ENCODE measurements at regions not wholly inside any gene's neighbourhood (a gene's known extent, or its start where the extent isn't known, plus 50 kb on each side); places are given as distances from the start of the nearest gene placed in this dataset.
A peak's percentile ranks its signal among the peaks of the same experiment; 100 is the strongest.

DNA sequence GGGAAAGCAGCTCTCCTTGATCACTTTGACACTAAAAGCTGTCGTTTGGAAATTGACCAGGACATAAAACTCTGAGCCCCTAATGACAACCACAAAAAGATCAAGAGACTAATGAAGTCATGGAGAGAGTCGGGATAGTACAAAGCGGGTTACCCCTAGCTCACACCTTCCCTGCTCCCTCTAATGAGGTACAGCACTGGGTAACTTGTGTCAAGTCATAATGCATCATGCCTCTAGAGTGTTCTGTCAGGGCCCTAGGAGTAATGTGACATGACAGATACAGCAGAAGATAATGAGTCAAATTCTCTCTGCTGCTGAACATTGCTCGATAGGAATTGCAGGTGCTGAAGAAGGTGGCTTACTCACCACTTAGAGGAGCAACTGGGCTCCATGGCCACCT is 130.7 kb downstream of the AQP4 start:
- Mint-ChIP-seq H3K4me3 (ENCODE audit: low read depth) (no peak overlapping the region), H3K9me3 (no peaks in the 10 kb centered on the region)

DNA sequence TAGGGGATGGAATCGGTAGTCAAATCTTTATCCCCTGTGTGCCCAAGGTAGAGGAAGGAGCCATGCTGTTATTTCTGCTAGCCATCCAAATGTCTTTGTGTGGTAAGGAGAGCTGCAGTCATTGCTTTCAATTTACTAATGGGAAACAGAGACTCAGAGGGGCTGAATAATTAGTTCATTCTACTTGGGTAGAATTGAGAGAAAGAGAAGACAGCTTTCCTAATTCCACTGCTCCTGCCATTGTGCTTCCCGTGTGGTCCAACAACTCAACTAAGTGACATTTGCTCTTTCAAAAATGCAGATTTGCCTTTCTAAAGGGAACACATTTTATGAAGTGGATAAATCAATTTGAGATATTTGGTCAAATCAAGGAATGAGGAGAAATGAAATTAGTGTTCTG is 136.1 kb downstream of the AQP4 start:
- Mint-ChIP-seq H3K27ac (no peak overlapping the region), H3K9me3 (no peaks in the 10 kb centered on the region), H3K4me3 (ENCODE audit: low read depth) (no peak overlapping the region), H3K4me1 (ENCODE audit: low read depth) (peaks cover 5% of the 10 kb centered on the region), H3K27me3 (ENCODE audit: low read depth) (peaks cover 35% of the 10 kb centered on the region), H3K36me3 (ENCODE audit: low read depth) (no peaks in the 10 kb centered on the region)
- no peak for DNase-seq (ENCODE audit: low spot score)
- intact Hi-C loops (cut with micrococcal nuclease), result no loop called here

More for the DNA sequence above, 130.7 kb downstream of the AQP4 start:
- Mint-ChIP-seq H3K27ac (no peak overlapping the region), H3K27me3 (ENCODE audit: low read depth) (peaks cover 2% of the 10 kb centered on the region), H3K4me1 (ENCODE audit: low read depth) (peaks cover 11% of the 10 kb centered on the region), H3K36me3 (ENCODE audit: low read depth) (no peaks in the 10 kb centered on the region)
- intact Hi-C loops (cut with micrococcal nuclease), result no loop called here
- no peak for DNase-seq (ENCODE audit: low spot score)

DNA sequence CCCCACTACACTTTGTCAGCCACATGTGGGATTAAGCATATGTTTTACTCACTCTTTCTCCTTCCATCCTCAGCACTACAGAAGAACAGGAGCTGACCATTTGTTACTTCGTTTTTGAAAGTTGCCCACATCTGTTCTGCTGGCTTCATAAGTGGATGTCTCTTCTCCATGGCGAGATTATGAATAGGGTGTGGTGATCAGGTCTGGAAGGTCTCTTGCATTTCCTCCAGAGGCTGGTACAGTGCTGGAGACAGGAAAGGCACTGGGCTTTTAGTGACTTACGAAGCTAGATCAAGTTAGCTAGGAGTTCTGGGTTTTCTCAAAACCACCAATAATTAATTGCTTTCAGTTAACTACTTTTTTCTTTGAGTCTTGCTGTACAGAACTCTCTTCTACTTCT is 136.5 kb downstream of the AQP4 start:
- Mint-ChIP-seq H3K9me3 (no peaks in the 10 kb centered on the region), H3K27me3 (ENCODE audit: low read depth) (peaks cover 38% of the 10 kb centered on the region), H3K27ac (no peak overlapping the region), H3K4me1 (ENCODE audit: low read depth) (peaks cover 2% of the 10 kb centered on the region), H3K4me3 (ENCODE audit: low read depth) (no peak overlapping the region), H3K36me3 (ENCODE audit: low read depth) (no peaks in the 10 kb centered on the region)
- intact Hi-C loops (cut with micrococcal nuclease), result no loop called here
- DNase-seq (ENCODE audit: low spot score), result no peak

DNA sequence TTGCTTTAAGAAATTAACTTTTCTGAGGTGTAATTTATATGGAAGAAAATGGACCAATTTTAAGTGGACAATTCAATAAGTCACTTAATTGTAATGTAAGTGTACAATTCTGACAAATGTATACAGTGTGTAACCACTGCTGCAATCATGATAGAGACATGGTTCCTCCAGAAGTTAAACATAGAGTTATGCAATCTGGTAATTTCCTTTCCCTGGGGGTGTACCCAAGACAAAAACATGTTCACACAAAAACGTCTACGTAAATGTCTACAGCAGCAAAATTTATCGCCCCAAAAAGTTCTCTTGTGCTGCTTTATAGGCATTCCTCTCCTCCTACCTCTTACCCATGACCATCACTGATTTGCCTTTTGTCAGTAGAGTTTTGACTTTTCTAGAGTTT is 141.5 kb downstream of the AQP4 start:
- peaks cover 47% of the 10 kb centered on the region for H3K27me3 Mint-ChIP-seq (ENCODE audit: low read depth)
- DNase-seq (ENCODE audit: low spot score), result no peak
- intact Hi-C loops (cut with micrococcal nuclease), result no loop called here
- H3K4me3 Mint-ChIP-seq (ENCODE audit: low read depth), result no peak overlapping the region
- H3K9me3 Mint-ChIP-seq, result no peaks in the 10 kb centered on the region
- H3K27ac Mint-ChIP-seq, result no peak overlapping the region
- H3K36me3 Mint-ChIP-seq (ENCODE audit: low read depth), result no peaks in the 10 kb centered on the region
- H3K4me1 Mint-ChIP-seq (ENCODE audit: low read depth), result no peaks in the 10 kb centered on the region

DNA sequence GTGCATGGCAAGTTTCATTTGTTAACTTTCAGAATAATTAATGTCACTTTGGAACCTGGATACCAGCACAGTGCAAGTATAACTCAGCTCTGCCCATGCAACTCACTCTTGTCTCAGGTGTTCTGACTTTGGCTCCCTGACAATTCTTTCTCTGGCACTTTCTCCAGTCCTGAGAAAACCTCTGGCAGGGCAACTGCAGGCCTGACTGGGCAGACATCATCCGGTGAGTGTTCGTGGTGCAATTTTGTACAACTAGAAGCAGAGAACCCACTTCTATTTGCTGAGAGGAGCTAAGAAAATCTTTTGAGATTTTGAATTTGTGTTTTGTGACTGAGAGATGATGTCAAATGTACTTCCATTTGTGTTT is 143.0 kb downstream of the AQP4 start:
- no peak overlapping the region for H3K27ac Mint-ChIP-seq
- no peak overlapping the region for H3K4me3 Mint-ChIP-seq (ENCODE audit: low read depth)
- H3K27me3 Mint-ChIP-seq (ENCODE audit: low read depth), result peaks cover 39% of the 10 kb centered on the region
- no peaks in the 10 kb centered on the region for H3K9me3 Mint-ChIP-seq
- DNase-seq (ENCODE audit: low spot score), result no peak
- intact Hi-C loops (cut with micrococcal nuclease), result no loop called here
- no peaks in the 10 kb centered on the region for H3K36me3 Mint-ChIP-seq (ENCODE audit: low read depth)
- no peaks in the 10 kb centered on the region for H3K4me1 Mint-ChIP-seq (ENCODE audit: low read depth)

DNA sequence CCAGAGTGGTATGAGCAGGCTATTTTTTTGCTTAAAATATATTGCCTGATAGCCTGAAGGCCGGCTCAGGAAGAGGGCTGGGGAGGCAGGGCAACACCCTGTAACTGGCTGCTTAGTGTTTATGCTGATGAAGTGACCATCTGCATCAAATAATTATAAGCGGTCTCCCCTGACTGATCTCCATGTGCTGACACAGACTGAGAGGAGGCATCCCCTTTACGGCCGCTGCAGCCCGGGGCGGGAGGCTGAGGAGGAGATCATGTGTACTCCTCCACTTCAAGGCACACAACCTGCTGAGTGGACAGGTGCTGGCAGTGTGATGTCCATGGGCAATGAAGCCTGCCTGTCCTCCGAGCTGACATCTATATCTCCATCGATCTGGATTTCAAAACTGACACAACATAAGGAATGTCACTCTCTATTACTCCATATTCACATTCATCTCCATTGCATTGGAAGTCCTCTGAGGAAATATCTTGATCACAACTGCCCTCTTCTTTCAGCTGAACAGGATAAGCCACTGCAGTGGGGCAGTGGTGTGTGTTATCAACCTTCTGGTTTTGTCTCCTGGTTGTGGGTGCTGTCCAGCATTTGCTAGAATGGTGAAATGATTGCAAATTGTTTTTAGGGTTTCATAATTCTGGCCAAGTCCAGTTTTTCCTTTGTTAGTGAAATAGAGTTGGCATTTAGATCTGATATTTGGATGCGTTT is 143.5 kb downstream of the AQP4 start:
- no peaks in the 10 kb centered on the region for H3K36me3 Mint-ChIP-seq (ENCODE audit: low read depth)
- no peaks in the 10 kb centered on the region for H3K9me3 Mint-ChIP-seq
- DNase-seq (ENCODE audit: low spot score), result no peak
- H3K4me1 Mint-ChIP-seq (ENCODE audit: low read depth), result no peaks in the 10 kb centered on the region
- peaks cover 34% of the 10 kb centered on the region for H3K27me3 Mint-ChIP-seq (ENCODE audit: low read depth)
- intact Hi-C loops (cut with micrococcal nuclease), result no loop called here
- H3K27ac Mint-ChIP-seq, result no peak overlapping the region
- H3K4me3 Mint-ChIP-seq (ENCODE audit: low read depth), result no peak overlapping the region

DNA sequence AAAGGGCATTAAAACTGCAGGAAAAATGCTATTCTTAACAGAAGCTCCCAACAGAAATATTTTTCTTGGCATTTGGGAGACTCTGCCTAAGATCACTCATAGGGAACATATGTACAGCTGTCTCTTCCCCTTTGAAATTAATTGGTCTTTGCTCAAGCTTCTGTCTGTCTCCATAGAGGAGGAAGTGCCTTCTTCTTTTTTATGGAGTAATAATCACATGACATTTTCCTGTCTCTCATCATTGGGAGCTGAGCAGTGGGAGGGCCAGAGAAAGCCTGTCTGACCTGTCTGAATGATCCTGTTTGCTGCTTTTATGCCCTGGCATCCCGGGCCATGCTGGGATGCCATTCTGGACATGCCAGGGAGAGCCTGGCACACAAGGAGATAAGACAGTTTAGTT is 145.6 kb downstream of the AQP4 start:
- DNase-seq (ENCODE audit: low spot score), result no peak
- Mint-ChIP-seq H3K4me1 (ENCODE audit: low read depth) (peaks cover 5% of the 10 kb centered on the region), H3K36me3 (ENCODE audit: low read depth) (no peaks in the 10 kb centered on the region), H3K27me3 (ENCODE audit: low read depth) (peaks cover 23% of the 10 kb centered on the region), H3K4me3 (ENCODE audit: low read depth) (no peak overlapping the region), H3K27ac (no peak overlapping the region), H3K9me3 (no peaks in the 10 kb centered on the region)
- intact Hi-C loops (cut with micrococcal nuclease), result no loop called here

DNA sequence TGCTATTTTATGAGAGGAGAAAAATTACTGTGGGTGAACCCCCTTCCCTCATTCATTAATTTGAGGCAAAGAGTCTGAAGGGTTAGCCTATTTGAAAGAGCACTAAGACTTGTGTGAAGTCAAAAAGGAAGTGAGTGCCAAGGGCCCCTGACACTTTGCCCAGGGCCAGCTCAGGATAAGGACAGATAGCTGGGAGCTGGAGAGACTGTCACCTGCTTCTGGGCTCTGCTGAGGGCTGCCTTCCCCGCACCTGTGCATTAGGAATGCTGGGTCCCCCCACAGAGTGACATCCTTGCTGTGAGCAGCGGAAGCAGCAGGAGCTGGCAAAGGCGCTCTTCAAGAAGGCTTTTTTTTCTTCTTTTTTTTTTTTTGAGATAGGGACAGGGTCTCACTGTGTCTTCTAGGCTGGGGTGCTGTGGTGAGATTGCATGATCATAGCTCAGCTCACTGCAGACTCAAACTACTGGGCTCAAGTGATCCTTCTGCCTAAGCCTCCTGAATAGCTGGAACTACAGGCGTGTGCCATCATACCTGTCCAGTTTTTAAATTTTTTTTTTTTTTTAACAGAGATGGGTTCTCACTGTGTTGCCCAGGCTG is 148.3 kb downstream of the AQP4 start:
- Mint-ChIP-seq H3K4me1 (ENCODE audit: low read depth) (peaks cover 22% of the 10 kb centered on the region), H3K27ac (no peak overlapping the region), H3K9me3 (peaks cover 11% of the 10 kb centered on the region), H3K4me3 (ENCODE audit: low read depth) (no peak overlapping the region), H3K27me3 (ENCODE audit: low read depth) (peaks cover 16% of the 10 kb centered on the region), H3K36me3 (ENCODE audit: low read depth) (peaks cover 11% of the 10 kb centered on the region)
- intact Hi-C loops (cut with micrococcal nuclease), result no loop called here
- no peak for DNase-seq (ENCODE audit: low spot score)

DNA sequence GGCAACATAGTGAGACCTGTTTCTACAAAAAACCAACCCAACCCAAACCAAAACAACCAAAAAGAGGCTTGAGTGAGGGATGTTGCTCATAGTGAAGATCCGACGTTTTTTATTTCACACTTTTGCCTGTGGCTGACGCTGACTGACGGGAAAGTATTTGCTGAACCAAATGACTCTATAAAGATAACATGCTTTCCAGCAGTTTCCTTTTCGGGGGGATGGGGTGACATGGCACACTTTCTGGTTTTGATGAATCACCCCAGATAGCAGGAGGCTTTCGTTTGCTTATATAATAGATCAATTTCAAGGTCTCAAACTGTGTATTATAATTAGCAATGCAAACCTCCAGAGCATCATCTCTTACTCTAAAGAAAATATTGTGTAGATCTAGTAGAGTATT is 150.8 kb downstream of the AQP4 start:
- intact Hi-C loops (cut with micrococcal nuclease), result loop anchor here (5.0 kb wide), 2 partner anchors 257 to 663 kb away; no protein-coding TSS in a partner anchor
- Mint-ChIP-seq H3K36me3 (ENCODE audit: low read depth) (peaks cover 12% of the 10 kb centered on the region), H3K9me3 (peaks cover 11% of the 10 kb centered on the region), H3K27me3 (ENCODE audit: low read depth) (peaks cover 8% of the 10 kb centered on the region), H3K27ac (no peak overlapping the region), H3K4me3 (ENCODE audit: low read depth) (no peak overlapping the region), H3K4me1 (ENCODE audit: low read depth) (peaks cover 35% of the 10 kb centered on the region)
- peak; percentile 37 for DNase-seq (ENCODE audit: low spot score)

DNA sequence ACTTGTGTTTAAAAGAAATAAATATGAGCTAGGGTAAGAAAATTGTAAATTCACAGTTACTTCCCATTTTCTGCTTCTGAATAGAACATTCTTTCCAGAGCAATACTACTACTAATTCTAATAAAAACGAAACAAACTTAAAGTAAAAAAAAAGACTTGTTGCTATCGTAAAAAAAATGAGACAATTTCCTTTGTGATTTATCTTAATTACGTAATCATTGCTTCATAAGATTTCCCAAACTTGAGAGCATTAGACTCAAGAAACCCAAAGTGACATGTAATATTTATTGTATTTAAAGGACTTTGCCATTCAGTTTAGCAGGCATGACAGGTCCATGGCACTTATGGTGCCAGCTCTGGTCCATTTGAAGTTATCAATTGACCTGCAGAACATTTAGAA is 153.8 kb downstream of the AQP4 start:
- no peak overlapping the region for H3K27ac Mint-ChIP-seq
- no peak overlapping the region for H3K4me3 Mint-ChIP-seq (ENCODE audit: low read depth)
- peaks cover 50% of the 10 kb centered on the region for H3K4me1 Mint-ChIP-seq (ENCODE audit: low read depth)
- intact Hi-C loops (cut with micrococcal nuclease), result loop anchor here (2.0 to 5.0 kb wide), 3 partner anchors 55 to 666 kb away; no protein-coding TSS in a partner anchor
- DNase-seq (ENCODE audit: low spot score), result no peak
- H3K9me3 Mint-ChIP-seq, result peaks cover 11% of the 10 kb centered on the region
- H3K36me3 Mint-ChIP-seq (ENCODE audit: low read depth), result peaks cover 12% of the 10 kb centered on the region
- peaks cover 7% of the 10 kb centered on the region for H3K27me3 Mint-ChIP-seq (ENCODE audit: low read depth)

DNA sequence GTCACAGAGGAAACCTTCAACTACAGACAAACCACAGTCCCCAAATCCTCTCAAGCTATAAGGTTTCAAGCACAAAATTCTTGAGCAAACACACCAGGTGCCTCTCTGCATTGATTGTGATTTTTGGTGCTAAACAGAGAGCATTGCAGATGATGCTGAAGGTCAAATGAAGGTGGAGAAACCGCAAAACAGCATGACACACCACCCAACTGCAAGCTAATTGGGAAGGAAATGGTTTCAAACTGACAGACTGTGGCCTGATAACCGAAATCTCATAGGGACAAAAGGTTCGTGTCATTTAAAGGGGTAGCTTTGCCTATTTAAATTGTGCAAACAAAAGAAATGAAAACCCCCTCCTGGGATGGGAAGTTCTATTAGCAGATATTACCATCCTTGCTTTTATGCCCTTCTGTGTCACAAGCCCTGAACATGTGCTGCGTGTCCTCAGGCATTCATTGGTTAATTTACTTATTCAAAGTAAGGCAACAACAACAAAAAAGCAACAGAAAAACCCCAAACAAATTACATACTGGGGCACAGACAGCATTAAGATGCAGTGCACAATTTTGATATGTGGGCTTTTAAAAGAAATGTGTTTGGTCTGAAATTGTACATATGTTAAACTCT is 154.9 kb downstream of the AQP4 start:
- DNase-seq (ENCODE audit: low spot score), result peak; percentile 52
- H3K9me3 Mint-ChIP-seq, result peaks cover 11% of the 10 kb centered on the region
- intact Hi-C loops (cut with micrococcal nuclease), result loop anchor here (2.0 to 5.0 kb wide), 3 partner anchors 54 to 667 kb away; no protein-coding TSS in a partner anchor
- H3K27ac Mint-ChIP-seq, result no peak overlapping the region
- H3K4me3 Mint-ChIP-seq (ENCODE audit: low read depth), result peak overlapping the region; percentile 19
- peaks cover 12% of the 10 kb centered on the region for H3K36me3 Mint-ChIP-seq (ENCODE audit: low read depth)
- peaks cover 7% of the 10 kb centered on the region for H3K27me3 Mint-ChIP-seq (ENCODE audit: low read depth)
- peaks cover 48% of the 10 kb centered on the region for H3K4me1 Mint-ChIP-seq (ENCODE audit: low read depth)

DNA sequence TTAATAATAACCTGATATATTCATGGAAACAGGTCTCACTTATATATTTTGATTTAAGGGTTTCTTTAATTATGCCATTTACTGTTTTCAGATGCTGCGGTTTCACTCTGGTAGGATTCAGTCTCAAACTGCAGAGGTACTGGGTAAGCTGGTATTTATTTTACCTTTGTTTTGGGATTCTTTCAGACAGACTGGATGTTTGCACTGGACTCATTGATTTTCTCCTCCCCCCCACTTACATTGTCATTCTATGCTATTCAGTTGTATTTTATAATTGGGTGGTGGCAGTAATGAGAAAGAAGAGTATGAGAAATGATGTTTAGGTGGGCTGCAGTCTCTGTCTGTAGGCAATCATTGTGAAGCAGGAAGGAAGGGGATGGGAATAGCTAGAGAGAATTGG is 155.6 kb downstream of the AQP4 start:
- Mint-ChIP-seq H3K27me3 (ENCODE audit: low read depth) (peaks cover 7% of the 10 kb centered on the region), H3K36me3 (ENCODE audit: low read depth) (peaks cover 12% of the 10 kb centered on the region), H3K27ac (peak overlapping the region; percentile 0), H3K4me3 (ENCODE audit: low read depth) (no peak overlapping the region), H3K4me1 (ENCODE audit: low read depth) (peaks cover 46% of the 10 kb centered on the region), H3K9me3 (peaks cover 11% of the 10 kb centered on the region)
- DNase-seq (ENCODE audit: low spot score), result no peak
- intact Hi-C loops (cut with micrococcal nuclease), result loop anchor here (2.0 to 5.0 kb wide), 3 partner anchors 53 to 667 kb away; no protein-coding TSS in a partner anchor

Measured in activated T-helper 2 cell treated with anti-CD3 and anti-CD28 coated beads, Interferon-gamma antibody, Interleukin-2, Interleukin-4, amounts not matched to agents 10 μg/mL and 5 μg/mL and 100 μg/mL, durations not matched to agents 14 hours and 24 hours and 36 hours (primary cell).